HS-5 (cell line): ENCODE measurements at regions not wholly inside any gene's neighbourhood (a gene's known extent, or its start where the extent isn't known, plus 50 kb on each side); places are given as distances from the start of the nearest gene placed in this dataset.

ENCODE experiments used
- DNase-seq: peaks from one replicate; pipeline ENCODE4 v3.0.0-alpha.2; 2012; ENCODE audit warnings: low read depth

GRCh38 chr10:4343091-4343490, 482.9 kb upstream of the AKR1E2 start:
- DNase-seq, result no peak

- no peak for DNase-seq
Measured at GRCh38 chr10:4338768-4339167, 487.2 kb upstream of the AKR1E2 start.

DNA sequence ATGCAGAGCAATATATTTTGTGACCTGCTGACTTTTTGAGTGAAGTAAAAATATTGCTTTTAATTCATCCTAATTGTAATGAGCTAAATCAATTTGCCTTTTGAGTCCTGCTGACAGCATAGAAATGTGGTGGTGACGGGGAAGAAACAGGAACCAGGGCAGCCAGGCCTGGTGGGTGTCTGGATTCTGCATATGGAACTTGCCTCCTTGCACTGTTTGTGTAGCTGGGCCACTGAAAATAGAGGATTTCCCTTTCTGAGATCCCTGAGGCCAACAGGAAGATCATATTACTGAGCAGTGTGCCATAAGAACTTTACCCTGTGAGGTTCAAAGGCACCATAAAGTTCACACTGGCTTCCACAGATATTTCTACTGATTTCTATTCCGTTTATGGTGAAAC, 488.4 kb upstream of the AKR1E2 start:
- DNase-seq, result no peak

GRCh38 chr10:4334871-4335270, 491.1 kb upstream of the AKR1E2 start:
- DNase-seq, result no peak

GRCh38 chr10:4334015-4334414, 492.0 kb upstream of the AKR1E2 start:
- no peak for DNase-seq

- no peak for DNase-seq
Measured at GRCh38 chr10:4333459-4333894, 492.5 kb upstream of the AKR1E2 start.

DNA sequence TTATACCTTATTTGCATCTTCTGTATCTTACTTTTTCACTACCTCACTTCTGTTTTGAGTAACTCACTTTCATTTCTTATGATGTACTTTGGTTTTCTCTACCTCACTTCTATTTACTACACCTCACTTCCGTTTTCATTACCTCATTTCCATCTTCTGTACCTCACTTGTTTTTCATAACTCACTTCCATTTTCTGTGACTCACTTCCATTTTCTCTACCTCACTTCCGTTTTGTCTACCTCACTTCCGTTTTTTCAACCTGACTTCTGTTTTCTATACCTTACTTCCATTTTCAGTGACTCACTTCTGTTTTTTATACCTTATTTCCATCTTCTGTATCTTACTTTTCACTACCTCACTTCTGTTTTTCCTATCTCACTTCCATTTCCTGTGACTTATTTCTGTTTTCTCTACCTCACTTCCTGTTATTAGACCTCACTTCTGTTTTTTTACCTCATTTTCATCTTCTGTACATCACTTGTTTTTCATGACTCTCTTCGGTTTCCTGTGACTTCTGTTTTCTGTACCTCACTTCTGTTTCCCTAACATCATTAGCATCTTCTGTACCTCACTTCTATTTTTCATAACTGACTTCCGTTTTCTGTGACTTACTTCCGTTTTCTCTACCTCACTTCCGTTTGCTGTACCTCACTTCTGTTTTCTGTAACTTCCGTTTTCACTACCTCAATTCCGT, 493.1 kb upstream of the AKR1E2 start:
- DNase-seq, result no peak

- no peak for DNase-seq
Measured at GRCh38 chr10:4331150-4331549, 494.9 kb upstream of the AKR1E2 start.

DNA sequence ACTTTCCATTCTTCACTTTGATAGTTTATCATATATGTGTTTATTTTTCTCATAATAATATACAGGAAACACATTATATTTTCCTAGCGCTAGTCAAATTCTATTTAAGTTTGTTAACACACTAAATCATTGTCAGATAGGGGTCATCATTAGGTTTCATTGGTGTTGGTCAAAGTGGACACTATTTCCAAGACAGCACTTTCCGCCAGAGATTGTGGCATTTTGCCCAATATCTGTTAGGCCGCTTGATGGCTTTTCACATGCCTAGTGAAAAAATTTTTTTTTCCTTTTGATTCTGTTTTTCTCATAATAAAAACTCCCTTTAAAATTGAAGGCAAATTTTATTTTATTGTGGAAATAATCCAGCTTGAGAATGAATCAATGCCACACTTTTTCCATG, 495.4 kb upstream of the AKR1E2 start:
- no peak for DNase-seq

GRCh38 chr10:4329225-4329624, 496.8 kb upstream of the AKR1E2 start:
- no peak for DNase-seq

DNA sequence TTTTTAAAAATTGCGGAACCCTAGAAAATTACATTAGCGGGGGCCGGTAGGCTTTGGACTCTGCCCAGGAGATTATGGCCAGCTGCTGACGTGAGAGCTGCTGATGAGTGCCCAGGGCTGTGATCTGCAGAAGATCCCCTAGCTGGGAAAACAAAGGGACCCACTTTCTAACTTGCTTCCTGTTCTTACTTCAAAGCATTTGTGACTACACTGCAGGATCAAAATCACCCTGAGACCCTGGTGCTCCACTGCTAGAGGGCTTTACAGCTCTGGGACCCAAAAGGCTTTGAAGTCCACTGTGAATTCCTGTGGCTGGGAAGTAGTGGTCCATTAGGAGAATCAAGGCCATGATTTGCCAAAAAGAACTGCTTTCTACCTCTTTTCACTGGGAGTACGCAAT, 499.4 kb upstream of the AKR1E2 start:
- DNase-seq, result no peak

DNA sequence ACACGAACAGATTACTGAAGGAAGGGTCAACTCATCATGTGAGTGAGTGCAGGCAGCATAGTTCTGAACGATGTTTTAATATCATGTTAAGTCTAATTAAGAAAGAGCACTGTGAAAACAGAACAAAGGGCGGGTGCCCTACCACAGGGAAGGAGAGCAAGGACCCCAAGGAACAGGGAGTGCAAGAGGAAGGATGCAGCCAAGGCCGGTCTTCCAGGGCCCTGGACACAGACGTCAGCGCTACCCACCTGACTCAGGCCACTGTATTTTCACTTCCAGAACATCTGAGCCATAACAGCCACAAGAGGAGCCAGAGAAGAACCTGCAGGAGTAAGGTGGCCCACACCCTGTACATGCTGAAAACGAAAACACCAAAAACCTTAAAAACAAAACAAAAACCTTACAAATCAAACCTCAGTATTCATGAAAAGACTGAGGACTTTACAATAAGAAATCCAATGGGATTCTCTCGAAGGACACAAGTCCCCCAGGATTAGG, 506.1 kb upstream of the AKR1E2 start:
- no peak for DNase-seq

- peak; percentile 30 for DNase-seq
Measured at GRCh38 chr10:4316161-4316810, 509.7 kb upstream of the AKR1E2 start.

DNA sequence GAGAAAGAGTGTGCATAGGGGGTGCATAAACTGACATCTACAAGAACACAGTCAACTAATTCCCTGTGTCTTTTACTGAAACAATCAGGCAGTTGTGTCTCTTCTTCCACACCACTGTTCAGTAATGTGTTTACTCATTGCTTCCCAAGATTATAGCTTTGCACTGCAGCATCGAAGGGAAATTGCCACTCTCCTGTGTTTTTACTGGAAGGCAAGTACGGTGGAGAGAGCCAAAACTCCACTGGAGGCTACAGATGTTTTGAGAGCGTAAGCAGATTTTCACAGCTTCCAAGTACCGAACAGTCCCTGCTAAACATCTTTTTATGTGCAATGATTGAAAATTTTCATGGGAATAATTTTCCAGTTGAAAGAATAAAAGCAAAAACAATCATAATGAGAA, 510.5 kb upstream of the AKR1E2 start:
- DNase-seq, result no peak

- no peak for DNase-seq
Measured at GRCh38 chr10:4313051-4313450, 513.0 kb upstream of the AKR1E2 start.

DNA sequence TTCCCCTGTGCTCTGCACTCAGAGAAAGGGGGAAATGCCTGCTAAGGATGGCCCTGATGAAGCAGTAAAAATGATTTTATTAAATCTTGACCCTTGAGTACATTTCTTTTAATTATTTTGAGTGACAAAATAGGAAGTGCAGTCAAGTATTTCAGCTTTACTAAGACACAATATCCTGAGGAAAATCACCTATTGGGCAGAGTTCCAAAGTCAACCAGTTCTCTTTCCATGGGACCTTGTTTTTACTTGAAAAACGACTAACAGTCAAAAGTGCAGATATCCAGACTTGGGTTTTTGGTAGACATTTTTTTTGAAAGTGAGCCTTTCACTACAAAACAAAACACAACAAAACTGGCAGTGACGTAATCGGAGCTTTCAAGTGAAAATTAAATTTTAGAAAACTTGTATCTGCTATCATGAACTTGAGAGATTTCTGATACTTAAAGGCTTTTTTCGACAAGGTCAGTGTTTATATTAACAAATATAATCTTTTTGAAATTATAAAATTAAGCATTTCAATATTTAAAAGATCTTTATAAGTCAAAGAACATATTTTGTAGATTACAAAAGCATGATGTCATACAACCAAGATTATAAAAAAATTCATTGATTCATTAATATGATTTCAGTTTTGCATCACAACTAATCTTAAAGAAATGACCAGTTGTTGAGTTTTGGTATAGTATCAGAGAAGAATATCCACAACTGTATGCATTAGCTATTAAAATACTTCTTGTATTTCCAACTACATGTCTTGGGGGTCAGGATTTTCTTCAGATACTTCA, 513.8 kb upstream of the AKR1E2 start:
- DNase-seq, result no peak

- no peak for DNase-seq
Measured at GRCh38 chr10:4310172-4310571, 515.8 kb upstream of the AKR1E2 start.

GRCh38 chr10:4307910-4308309, 518.1 kb upstream of the AKR1E2 start:
- no peak for DNase-seq

GRCh38 chr10:4306871-4307270, 519.1 kb upstream of the AKR1E2 start:
- no peak for DNase-seq

- no peak for DNase-seq
Measured at GRCh38 chr10:4303045-4303444, 518.0 kb upstream of the KLF6 start.

GRCh38 chr10:4301291-4302045, 516.5 kb upstream of the KLF6 start:
- DNase-seq, result no peak

GRCh38 chr10:4296161-4296560, 511.2 kb upstream of the KLF6 start:
- DNase-seq, result no peak
